IMR-90 (cell line): ENCODE measurements at regions not wholly inside any gene's neighbourhood (a gene's known extent, or its start where the extent isn't known, plus 50 kb on each side); places are given as distances from the start of the nearest gene placed in this dataset.

Experiments used
- BHLHE40 ChIP-seq: fragments of 150-350 bp; IDR thresholded peaks from 2 replicates; pipeline ENCODE4 v1.6.1; 2016; ENCODE audit warnings: mild to moderate bottlenecking, low read depth, low read length
- FOS ChIP-seq: fragments of 150-350 bp; IDR thresholded peaks from 2 replicates; pipeline ENCODE4 v1.6.1; 2016; ENCODE audit warnings: low read depth, low read length
- MAFK ChIP-seq: IDR thresholded peaks from 2 replicates; pipeline ENCODE4 v1.6.1; 2012; ENCODE audit warnings: low read depth, low read length, improper control_type of control experiment
- MXI1 ChIP-seq: IDR thresholded peaks from 2 replicates; pipeline ENCODE4 v1.6.1; 2012; ENCODE audit warnings: low read depth, mild to moderate bottlenecking, low read length, moderate library complexity, borderline replicate concordance
- NFE2L2 ChIP-seq: fragments of 150-350 bp; IDR thresholded peaks from 2 replicates; pipeline ENCODE4 v1.6.1; 2016; ENCODE audit warnings: low read depth, mild to moderate bottlenecking, low read length
- POLR2A ChIP-seq: IDR thresholded peaks from 2 replicates; pipeline ENCODE4 v1.6.1; 2012; ENCODE audit warnings: mild to moderate bottlenecking, low read depth, low read length
- RAD21 ChIP-seq: IDR thresholded peaks from 2 replicates; pipeline ENCODE4 v1.6.1; 2012; ENCODE audit warnings: low read length, improper control_type of control experiment
- RCOR1 ChIP-seq: IDR thresholded peaks from 2 replicates; pipeline ENCODE4 v1.6.1; 2012; ENCODE audit warnings: mild to moderate bottlenecking, low read length, improper control_type of control experiment; ENCODE audit not compliant: insufficient replicate concordance
- TF ChIP-seq, protein P1 (sequence below): conservative IDR thresholded peaks from 2 replicates; pipeline ENCODE4 v1.5.1; 2012; ENCODE audit warnings: mild to moderate bottlenecking, low read depth, low read length, improper control_type of control experiment
- TF ChIP-seq, protein P2 (sequence below): fragments of 150-350 bp; IDR thresholded peaks from 2 replicates; pipeline ENCODE4 v1.6.1; 2017; ENCODE audit warnings: mild to moderate bottlenecking, antibody characterized with exemption, low read length, low read depth

DNA sequence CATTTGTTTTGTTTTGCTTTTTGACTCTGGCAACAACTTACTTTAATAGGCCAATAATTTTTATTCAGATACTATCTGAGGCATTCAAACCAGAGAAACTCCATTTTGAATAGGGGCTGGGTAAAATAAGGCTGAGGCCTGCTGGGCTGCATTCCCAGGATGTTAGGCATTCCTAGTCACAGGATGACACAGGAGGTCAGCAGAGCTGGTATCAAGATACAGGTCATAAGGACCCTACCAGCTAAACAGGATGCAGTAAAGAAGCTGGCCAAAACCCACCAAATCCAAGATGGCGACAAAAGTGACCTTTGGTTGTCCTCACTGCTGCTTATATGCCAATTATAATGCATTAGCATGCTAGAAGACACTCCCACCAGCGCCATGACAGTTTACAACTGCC is 102.2 kb upstream of the XPO1 start:
- TF ChIP-seq, protein P1, sequence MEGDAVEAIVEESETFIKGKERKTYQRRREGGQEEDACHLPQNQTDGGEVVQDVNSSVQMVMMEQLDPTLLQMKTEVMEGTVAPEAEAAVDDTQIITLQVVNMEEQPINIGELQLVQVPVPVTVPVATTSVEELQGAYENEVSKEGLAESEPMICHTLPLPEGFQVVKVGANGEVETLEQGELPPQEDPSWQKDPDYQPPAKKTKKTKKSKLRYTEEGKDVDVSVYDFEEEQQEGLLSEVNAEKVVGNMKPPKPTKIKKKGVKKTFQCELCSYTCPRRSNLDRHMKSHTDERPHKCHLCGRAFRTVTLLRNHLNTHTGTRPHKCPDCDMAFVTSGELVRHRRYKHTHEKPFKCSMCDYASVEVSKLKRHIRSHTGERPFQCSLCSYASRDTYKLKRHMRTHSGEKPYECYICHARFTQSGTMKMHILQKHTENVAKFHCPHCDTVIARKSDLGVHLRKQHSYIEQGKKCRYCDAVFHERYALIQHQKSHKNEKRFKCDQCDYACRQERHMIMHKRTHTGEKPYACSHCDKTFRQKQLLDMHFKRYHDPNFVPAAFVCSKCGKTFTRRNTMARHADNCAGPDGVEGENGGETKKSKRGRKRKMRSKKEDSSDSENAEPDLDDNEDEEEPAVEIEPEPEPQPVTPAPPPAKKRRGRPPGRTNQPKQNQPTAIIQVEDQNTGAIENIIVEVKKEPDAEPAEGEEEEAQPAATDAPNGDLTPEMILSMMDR: no peak
- TF ChIP-seq RCOR1 (no peak), NFE2L2 (no peak), BHLHE40 (no peak), FOS (no peak), MXI1 (no peak), POLR2A (no peak), MAFK (no peak), RAD21 (no peak)
- TF ChIP-seq, protein P2, sequence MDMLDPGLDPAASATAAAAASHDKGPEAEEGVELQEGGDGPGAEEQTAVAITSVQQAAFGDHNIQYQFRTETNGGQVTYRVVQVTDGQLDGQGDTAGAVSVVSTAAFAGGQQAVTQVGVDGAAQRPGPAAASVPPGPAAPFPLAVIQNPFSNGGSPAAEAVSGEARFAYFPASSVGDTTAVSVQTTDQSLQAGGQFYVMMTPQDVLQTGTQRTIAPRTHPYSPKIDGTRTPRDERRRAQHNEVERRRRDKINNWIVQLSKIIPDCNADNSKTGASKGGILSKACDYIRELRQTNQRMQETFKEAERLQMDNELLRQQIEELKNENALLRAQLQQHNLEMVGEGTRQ: no peak
